Ovary (tissue), 7 donors: ENCODE measurements at regions not wholly inside any gene's neighbourhood (a gene's known extent, or its start where the extent isn't known, plus 50 kb on each side); places are given as distances from the start of the nearest gene placed in this dataset.

Source experiments
- DNase-seq, 5 donors: peaks; one replicate each; pipeline ENCODE4 v3.0.0-alpha.2; 2019 to 2020
- H3K27ac ChIP-seq, 2 donors: fragments of 200-600 bp; one replicate each; pipeline versions ENCODE4 v1.5.1 to v1.8.0; 2019 to 2022
- H3K27me3 ChIP-seq: fragments of 200-600 bp; one replicate; pipeline ENCODE4 v1.8.0; 2022
- H3K36me3 ChIP-seq: fragments of 200-600 bp; sonication (generic); one replicate; pipeline ENCODE4 v1.5.1; 2019
- H3K4me1 ChIP-seq: one replicate; pipeline ENCODE4 v1.8.1; 2013; ENCODE audit warnings: mild to moderate bottlenecking, moderate library complexity; ENCODE audit not compliant: insufficient read depth
- H3K4me3 ChIP-seq: fragments of 200-600 bp; sonication (generic); one replicate; pipeline ENCODE4 v1.5.1; 2017
- H3K9me3 ChIP-seq, 2 donors: fragments of 200-600 bp in 1 of 2; sonication (generic) in 1 of 2; one replicate each; pipeline versions ENCODE4 v1.5.1 to v1.8.1; 2013 to 2019; ENCODE audit warnings: mild to moderate bottlenecking in 1 of 2, moderate library complexity in 1 of 2
- CTCF ChIP-seq, 3 donors: fragments of 450-650 bp in 2 of 3; fragments of 200-600 bp in 1 of 3; IDR thresholded peaks; one replicate each; pipeline versions ENCODE4 v1.5.1 to v1.8.0; 2016 to 2022; ENCODE audit warnings: antibody characterized with exemption in 3 of 3, mild to moderate bottlenecking in 1 of 3
- EP300 ChIP-seq: sonication (generic); formaldehyde crosslinking; IDR thresholded peaks from one replicate; pipeline ENCODE4 v1.6.1; 2017; ENCODE audit warnings: antibody characterized with exemption
- POLR2A ChIP-seq: fragments of 450-650 bp; IDR thresholded peaks from one replicate; pipeline ENCODE4 v1.6.1; 2017; ENCODE audit warnings: antibody characterized with exemption, mild to moderate bottlenecking, moderate library complexity
- WGBS, 3 donors: extraction: QIAGEN DNeasy Blood & Tissue Kit in 1 of 3; methylation state at CpG; one replicate each; pipeline versions ENCODE4 v1.1.5 to v1.1.7; 2013 to 2017; 5-methylcytosine and 5-hydroxymethylcytosine counted together
- intact Hi-C, 4 donors: fragments of 100-400 bp; cut with DNase I; formaldehyde crosslinking; loops; one replicate each; pipeline versions ENCODE4 v1.11.0 to v1.15.1; 2022 to 2023
- donor health status: DM: no; HTN: no; CAD: no; lungs with moderate emphysema.
- donor health status: DM: no; HTN: no; CAD: no.
- donor health status: Bipolar disorder and iron deficiency.
- donor health status: DM: no; HTN: no; CAD: no.
- donor health status: DM: yes; HTN: yes; CAD: no.

GRCh38 chr7:70935854-70936253 lies 196.1 kb upstream of the GALNT17 start:
- H3K27me3 ChIP-seq, result no peaks in the 10 kb centered on the region
- TF ChIP-seq EP300 (no peak), POLR2A (no peak), CTCF (IDR thresholded peaks at IDR 0.05) (no peak)
- H3K27ac ChIP-seq, result no peak overlapping the region
- intact Hi-C loops, result no loop called here
- no peaks in the 10 kb centered on the region for H3K9me3 ChIP-seq
- H3K36me3 ChIP-seq, result no peaks in the 10 kb centered on the region
- no peak overlapping the region for H3K4me3 ChIP-seq
- H3K4me1 ChIP-seq, result no peaks in the 10 kb centered on the region
- no peak for DNase-seq
- WGBS, 3 donors, result 82 to 84% (median 84%) methylated on average over 11 of the region's 11 CpGs

- intact Hi-C loops, result no loop called here
- Histone ChIP-seq H3K4me1 (no peaks in the 10 kb centered on the region), H3K36me3 (no peaks in the 10 kb centered on the region), H3K27me3 (no peaks in the 10 kb centered on the region), H3K4me3 (no peak overlapping the region), H3K9me3 (no peaks in the 10 kb centered on the region), H3K27ac (no peak overlapping the region)
- DNase-seq, result no peak
- TF ChIP-seq POLR2A (no peak), CTCF (IDR thresholded peaks at IDR 0.05) (no peak), EP300 (no peak)
- 90 to 100% (median 99%) methylated on average over 2 of the region's 2 CpGs for WGBS, 3 donors
These were observed 194.5 kb upstream of the GALNT17 start for GRCh38 chr7:70937424-70937823.

- no peak for DNase-seq
- Histone ChIP-seq H3K4me3 (no peak overlapping the region), H3K27me3 (no peaks in the 10 kb centered on the region), H3K9me3 (no peaks in the 10 kb centered on the region), H3K4me1 (no peaks in the 10 kb centered on the region), H3K27ac (no peak overlapping the region), H3K36me3 (no peaks in the 10 kb centered on the region)
- intact Hi-C loops, result no loop called here
- TF ChIP-seq POLR2A (no peak), CTCF (IDR thresholded peaks at IDR 0.05) (no peak), EP300 (no peak)
- 93 to 100% (median 94%) methylated on average over 2 of the region's 2 CpGs for WGBS, 3 donors
These were observed 191.3 kb upstream of the GALNT17 start for GRCh38 chr7:70940597-70940996.

GRCh38 chr7:70942791-70943190 lies 189.2 kb upstream of the GALNT17 start:
- 50 to 62% (median 55%) methylated on average over 7 of the region's 7 CpGs for WGBS, 3 donors
- H3K36me3 ChIP-seq, result no peaks in the 10 kb centered on the region
- H3K27ac ChIP-seq, result no peak overlapping the region
- H3K4me1 ChIP-seq, result no peaks in the 10 kb centered on the region
- no peak for DNase-seq
- H3K27me3 ChIP-seq, result no peaks in the 10 kb centered on the region
- intact Hi-C loops, result no loop called here
- no peaks in the 10 kb centered on the region for H3K9me3 ChIP-seq
- H3K4me3 ChIP-seq, result no peak overlapping the region
- TF ChIP-seq EP300 (no peak), CTCF (IDR thresholded peaks at IDR 0.05) (no peak), POLR2A (no peak)

GRCh38 chr7:70944516-70944915 lies 187.4 kb upstream of the GALNT17 start:
- 79 to 91% (median 79%) methylated on average over 4 of the region's 4 CpGs for WGBS, 3 donors
- no peaks in the 10 kb centered on the region for H3K27me3 ChIP-seq
- no peak overlapping the region for H3K4me3 ChIP-seq
- no peaks in the 10 kb centered on the region for H3K9me3 ChIP-seq
- no peak for DNase-seq
- H3K27ac ChIP-seq, result no peak overlapping the region
- no peaks in the 10 kb centered on the region for H3K4me1 ChIP-seq
- H3K36me3 ChIP-seq, result no peaks in the 10 kb centered on the region
- TF ChIP-seq POLR2A, result no peak
- no peak for TF ChIP-seq EP300
- TF ChIP-seq CTCF (IDR thresholded peaks at IDR 0.05), result no peak
- intact Hi-C loops, result no loop called here
